ENCODE measurements at regions not wholly inside any gene's neighbourhood (a gene's known extent, or its start where the extent isn't known, plus 50 kb on each side); places are given as distances from the start of the nearest gene placed in this dataset.

GRCh38 chr14:71694591-71695530 is 237.4 kb upstream of the RGS6 start:
- no peak for DNase-seq (ENCODE audit: low read depth in 2 of 2, low spot score in 1 of 2)

DNA sequence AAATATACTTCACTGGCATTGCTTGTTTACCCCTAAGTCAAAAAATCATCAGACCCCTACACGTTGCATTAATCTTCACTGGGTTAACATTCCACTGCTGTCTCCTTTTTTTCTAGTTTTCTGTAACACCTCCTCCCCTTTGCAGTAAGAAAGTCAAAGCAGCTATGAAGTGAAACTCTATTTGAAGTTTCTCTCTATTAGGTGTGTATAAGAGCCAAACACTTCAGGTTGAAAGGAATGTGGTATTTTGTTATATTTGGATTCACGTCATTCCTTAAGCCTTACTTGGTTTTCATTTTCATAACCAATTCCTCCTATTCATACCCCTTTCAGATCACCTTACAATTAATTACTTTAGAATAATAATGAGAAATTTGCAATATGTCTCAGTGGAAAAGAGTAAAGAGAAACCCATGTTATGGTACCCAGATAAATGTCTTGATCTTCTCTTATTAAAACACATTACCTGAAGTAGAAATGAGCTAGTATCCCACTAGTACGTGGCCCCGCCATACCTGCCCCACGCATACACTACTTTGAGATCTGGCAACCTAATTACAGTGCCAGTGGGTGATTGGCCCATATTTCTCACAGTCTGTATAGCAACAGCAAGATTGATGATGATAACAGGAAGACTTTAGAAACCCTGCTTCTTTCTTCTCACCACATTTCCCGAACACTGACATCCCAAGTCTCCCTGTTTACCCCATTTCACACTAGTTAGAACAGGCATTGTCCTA is 236.4 kb upstream of the RGS6 start:
- DNase-seq (ENCODE audit: low read depth in 2 of 2, low spot score in 1 of 2), result no peak

- no peak for DNase-seq (ENCODE audit: low read depth in 2 of 2, low spot score in 1 of 2)
These were observed 234.2 kb upstream of the RGS6 start for GRCh38 chr14:71698027-71698426.

DNA sequence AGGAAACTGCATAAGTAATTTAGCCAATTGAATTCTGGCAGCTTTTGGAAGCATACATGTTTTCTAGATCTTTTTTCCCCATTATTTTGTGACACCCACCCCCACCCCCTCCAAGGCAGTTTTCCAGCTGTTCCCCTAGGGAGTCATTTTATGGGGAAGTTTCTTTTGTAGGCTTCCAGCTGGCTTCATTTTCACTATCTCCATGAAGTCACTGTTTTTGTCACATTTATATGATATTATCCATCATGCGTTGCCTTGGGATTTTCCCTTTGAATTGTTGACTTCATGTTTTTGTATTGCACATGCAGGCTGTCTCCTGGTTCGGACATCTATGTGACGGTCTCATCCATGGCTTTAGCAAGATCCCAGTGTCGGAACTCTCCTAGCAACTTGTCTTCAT is 233.6 kb upstream of the RGS6 start:
- DNase-seq (ENCODE audit: low read depth in 2 of 2, low spot score in 1 of 2), result no peak

DNA sequence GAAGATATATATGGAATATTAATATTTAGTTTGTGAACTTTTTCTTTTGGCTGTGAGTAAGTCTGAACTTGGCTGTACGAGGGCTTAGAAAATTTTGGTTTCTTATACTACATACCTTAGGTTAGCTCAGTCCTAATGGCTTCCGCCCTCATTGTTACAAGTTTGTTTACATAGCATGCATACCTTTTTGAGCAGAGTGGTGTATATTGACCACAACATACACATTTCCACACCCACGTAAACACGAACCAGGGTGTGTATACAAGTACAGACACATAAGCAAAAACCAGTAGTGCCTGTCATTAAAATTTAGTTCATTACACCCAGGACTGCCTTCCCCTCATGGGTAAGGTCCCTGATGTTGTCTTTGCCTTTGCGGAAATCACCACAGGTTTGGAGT is 230.2 kb upstream of the RGS6 start:
- no peak for DNase-seq (ENCODE audit: low read depth in 2 of 2, low spot score in 1 of 2)

DNA sequence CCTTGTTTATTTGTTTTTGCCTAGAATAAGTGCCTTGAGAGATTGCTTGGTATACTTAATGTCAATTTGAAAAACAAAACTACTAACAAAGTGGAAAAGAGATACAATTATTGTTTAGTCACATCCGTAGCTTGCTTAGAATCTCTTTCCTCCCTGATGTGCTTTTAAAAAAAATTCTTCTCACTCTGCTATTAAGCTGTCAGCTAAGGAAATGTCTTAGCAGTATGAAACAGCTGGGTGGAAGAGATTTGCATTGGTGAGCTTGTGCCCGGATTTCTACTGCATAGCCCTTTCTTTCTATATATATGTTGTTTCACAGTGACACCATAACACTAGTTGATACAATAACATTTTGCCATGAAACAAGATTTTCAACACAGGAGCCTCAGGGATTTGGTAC is 229.4 kb upstream of the RGS6 start:
- DNase-seq (ENCODE audit: low read depth in 2 of 2, low spot score in 1 of 2), result no peak

DNA sequence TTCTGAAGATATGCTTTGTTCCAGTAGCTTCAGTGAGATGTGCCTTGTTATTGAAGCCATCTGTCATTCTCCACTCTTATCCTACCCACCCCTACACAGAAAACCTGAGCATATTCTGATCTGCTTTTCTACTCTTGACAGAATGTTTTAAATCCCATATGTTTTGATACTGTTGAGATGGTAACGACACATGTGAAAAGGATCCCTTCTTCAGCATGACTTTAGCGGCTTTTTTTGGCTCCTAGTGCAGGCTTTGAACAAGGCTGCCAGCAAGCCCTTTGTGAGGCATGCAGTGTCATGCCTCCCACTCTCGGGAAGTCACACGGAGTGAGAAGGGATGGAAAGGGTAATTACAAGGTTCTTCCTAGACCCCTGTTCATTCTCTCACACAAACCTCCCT is 228.8 kb upstream of the RGS6 start:
- DNase-seq (ENCODE audit: low read depth in 2 of 2, low spot score in 1 of 2), result no peak

DNA sequence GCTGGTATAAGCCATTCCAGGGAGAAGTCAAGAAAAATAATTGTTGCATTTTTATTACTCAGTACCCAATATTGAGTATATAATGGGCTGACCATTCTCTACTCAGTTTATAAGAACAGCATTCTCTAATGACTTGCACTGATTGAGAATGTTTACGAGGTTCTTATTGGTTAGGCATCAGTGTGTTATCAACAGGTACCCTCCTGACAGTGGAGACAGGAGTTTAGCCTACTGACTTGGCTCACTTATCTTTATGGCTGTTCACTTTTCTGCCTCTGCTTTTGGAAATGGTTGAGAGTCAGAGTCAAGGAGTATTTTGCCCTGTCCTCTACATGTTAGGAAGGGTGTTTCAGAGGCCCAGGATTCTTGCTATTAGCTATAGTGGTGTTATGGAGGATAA is 228.0 kb upstream of the RGS6 start:
- no peak for DNase-seq (ENCODE audit: low read depth in 2 of 2, low spot score in 1 of 2)

GRCh38 chr14:71705460-71705859 is 226.8 kb upstream of the RGS6 start:
- DNase-seq (ENCODE audit: low read depth in 2 of 2, low spot score in 1 of 2), result no peak

DNA sequence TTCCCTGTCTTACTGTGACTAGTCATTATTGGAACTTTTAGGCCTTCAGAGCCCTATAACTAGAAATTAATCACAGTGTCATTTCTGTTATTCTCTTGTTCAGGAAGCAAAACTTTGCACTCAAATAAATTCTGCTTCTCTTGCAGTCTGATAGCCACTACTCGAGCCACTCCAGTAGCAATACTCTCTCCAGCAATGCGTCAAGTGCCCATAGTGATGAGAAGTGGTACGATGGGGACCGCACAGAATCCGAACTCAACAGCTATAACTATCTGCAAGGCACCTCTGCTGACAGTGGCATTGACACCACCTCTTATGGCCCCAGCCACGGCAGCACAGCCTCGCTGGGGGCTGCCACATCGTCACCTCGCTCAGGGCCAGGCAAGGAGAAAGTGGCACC is 223.2 kb upstream of the RGS6 start:
- DNase-seq (ENCODE audit: low read depth in 2 of 2, low spot score in 1 of 2), result no peak

DNA sequence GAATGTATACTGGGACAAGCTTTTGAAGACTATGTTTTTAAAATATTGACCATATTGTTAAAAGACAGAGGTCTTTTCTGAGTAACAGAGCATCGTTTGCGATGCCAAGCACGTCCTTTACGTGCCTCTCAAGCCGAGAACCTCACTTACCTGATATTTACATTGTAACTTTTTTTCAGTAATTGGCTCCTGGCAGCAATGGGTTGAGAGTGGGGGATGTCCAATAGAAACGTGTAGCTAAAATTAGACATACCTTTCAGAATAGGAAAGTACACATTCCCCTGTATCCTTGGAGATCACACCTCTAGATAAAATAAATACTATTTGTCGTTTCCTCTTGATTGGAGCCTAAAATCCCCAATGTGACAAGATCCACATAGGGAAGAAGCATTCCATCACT is 222.2 kb upstream of the RGS6 start:
- DNase-seq (ENCODE audit: low read depth in 2 of 2, low spot score in 1 of 2), result no peak

- no peak for DNase-seq (ENCODE audit: low read depth in 2 of 2, low spot score in 1 of 2)
These were observed 221.1 kb upstream of the RGS6 start for GRCh38 chr14:71711125-71711524.

DNA sequence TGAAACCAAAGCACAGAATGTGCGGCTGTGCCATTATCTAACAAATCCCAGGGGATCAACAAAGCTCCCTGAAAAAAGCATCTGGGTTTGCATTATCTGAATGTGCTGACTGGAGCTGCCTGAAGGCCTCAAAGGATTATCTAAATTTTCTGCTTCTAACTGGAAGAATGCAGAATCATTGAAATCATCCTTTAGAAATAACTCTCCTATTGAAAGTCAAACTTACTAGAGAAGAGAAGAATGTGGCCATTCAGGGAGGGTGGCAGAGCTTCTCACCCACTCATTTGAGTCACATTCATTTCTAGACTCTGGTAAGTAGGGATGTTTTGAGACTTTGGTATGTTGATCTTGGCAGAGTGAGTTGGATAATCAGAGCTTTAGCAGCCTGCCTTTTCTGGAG is 220.6 kb upstream of the RGS6 start:
- DNase-seq (ENCODE audit: low read depth in 2 of 2, low spot score in 1 of 2), result no peak

DNA sequence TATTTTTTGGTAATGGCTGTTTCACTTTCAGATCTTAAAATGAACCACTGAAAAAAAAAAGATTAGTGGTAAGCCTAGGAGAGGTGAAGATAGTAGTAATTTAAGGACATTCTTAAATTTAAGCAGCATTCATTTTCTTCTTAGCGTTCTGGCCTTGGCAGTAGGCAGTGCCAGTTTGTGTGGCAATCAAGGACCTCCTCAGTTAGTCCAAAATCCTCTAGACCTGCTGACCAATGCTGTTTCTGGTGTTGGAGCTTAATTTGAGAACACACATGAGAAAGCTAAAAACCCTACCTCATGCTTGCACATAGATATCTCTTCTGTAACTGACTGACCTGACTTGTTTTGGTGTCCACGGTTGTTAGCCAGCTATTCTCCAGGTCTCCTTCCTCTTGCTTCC is 219.8 kb upstream of the RGS6 start:
- no peak for DNase-seq (ENCODE audit: low read depth in 2 of 2, low spot score in 1 of 2)

DNA sequence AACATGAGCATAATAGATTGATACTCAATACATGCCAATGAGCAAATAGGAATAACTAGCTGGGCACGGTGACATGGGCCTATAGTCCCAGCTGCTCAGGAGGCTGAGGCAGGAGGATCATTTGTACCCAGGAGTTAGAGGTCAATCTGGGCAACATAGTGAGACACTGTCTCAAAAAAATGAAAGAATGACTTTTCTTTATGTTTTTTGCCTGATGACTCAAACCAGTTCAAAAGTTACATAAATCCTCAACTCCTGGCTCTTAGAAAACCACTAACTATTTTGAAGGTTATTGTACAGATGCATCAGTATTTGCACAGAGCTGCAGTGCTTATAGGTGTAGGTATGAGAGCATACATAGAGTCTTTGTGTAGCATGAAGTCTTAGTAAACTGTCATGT is 219.2 kb upstream of the RGS6 start:
- DNase-seq (ENCODE audit: low read depth in 2 of 2, low spot score in 1 of 2), result no peak

DNA sequence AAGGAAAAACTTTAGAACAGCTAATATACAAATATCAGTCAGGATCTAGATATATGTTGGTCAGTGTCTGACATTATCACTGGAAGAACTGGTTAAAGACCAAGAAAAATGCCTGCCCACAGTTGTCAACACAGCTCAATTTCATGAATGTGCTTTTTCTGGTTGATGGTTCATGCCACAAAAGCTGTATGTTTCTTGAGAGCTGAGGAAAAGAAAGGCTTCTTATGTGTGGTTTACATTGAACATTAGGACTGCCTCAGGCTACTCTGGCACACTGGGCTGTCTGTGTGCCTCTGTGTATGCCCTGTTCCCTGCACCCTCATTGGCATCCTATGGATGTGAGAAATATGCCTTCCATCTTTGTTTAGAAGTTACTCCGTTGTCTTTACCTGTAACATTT is 218.8 kb upstream of the RGS6 start:
- DNase-seq (ENCODE audit: low read depth in 2 of 2, low spot score in 1 of 2), result no peak

- DNase-seq (ENCODE audit: low read depth in 2 of 2, low spot score in 1 of 2), result no peak
These were observed 218.0 kb upstream of the RGS6 start for GRCh38 chr14:71714225-71714624.

DNA sequence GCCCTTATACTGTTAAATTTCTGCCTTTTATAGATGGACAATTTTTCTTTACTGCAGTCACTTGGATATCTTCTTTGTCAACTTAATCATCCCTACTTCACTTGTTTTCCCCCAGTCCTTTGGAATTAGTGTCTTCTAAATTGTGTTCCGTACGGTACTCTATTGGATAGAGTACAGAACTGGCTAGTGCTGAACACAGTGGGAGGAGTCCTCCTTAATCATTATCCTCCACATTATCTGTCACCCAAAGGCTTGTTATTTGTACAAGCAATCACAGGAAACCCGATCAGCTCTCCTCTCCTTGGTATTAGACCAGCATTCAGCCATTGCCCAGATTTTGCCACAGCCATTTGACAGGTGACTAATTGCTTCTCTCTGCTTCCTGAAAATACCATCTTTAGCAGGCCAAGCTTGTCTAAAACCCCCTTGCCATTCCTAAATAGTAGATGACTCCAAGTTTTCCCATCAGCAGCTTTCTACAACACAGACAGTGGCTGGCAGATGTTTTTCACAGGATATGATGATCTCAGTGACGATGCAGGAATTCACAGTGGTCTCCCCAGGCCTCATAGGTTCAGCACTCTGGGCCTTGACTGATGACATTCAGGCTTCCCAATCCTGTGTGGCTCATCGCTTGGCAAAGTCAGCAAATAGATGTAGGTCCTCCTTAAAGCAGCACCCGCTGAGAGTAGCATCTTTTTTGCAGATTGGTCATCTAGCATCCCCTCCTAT is 216.0 kb upstream of the RGS6 start:
- DNase-seq (ENCODE audit: low read depth in 2 of 2, low spot score in 1 of 2), result no peak

DNA sequence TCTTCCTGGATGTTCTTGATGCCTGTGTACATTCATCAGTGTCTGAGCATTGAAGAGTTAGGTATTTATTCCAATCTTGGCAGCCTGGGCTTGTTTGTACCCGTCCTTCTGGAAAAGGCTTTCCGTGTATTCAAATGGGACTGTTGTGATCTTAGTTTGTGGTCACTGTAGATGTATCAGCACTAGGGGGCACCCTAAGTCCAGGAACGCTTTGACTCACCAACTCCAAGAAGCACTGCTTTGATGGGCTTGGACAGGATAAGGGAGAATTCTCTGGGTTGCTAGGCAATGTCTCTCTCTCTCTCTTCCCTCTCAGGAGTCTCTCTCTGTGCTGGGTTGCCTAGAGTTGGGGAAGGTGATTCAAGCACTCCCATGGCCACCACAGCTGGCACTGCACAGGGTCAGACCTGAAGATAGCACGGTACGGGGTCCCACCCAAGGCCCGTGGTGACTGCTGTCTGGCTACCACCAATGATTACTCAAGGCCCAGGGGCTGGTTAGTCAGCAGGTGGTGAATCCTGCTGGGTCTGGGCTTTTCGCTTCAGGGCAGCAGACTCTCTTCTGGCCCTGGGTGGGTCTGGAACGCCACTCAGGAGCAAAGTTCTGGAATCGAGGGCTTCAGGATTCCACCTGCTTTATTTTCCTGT is 211.1 kb upstream of the RGS6 start:
- DNase-seq (ENCODE audit: low read depth in 2 of 2, low spot score in 1 of 2), result no peak

DNA sequence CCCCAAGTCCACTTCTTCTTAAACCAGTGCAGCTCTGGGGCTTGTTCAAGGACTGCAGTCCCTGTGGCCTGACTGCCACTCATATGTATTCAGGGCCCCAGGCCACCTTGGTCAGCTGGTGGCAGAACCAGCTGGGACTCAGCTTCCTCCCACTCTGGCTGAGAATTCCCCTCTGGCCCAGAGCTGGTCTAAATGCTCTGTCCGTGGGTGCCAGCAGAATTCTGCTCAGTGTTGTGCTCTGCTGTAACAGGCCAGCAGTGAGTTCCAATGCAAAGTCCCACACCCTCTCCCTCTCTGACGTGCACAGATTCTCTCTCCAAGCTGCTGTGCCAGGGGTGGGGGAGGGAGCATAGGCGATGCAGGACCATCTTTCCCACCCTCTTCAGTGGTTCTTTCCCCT is 210.4 kb upstream of the RGS6 start:
- DNase-seq (ENCODE audit: low read depth in 2 of 2, low spot score in 1 of 2), result no peak

- no peak for DNase-seq (ENCODE audit: low read depth in 2 of 2, low spot score in 1 of 2)
These were observed 209.3 kb upstream of the RGS6 start for GRCh38 chr14:71722885-71723284.
